Activated CD8-positive, alpha-beta memory T cell treated with anti-CD3 and anti-CD28 coated beads, Interleukin-2, amount 50 U/mL, for 1 hour (primary cell): ENCODE measurements at regions not wholly inside any gene's neighbourhood (a gene's known extent, or its start where the extent isn't known, plus 50 kb on each side); places are given as distances from the start of the nearest gene placed in this dataset.

Source experiments
- DNase-seq: peaks from one replicate; pipeline ENCODE4 v3.0.0-alpha.2; 2020; ENCODE audit errors: extremely low read depth

DNA sequence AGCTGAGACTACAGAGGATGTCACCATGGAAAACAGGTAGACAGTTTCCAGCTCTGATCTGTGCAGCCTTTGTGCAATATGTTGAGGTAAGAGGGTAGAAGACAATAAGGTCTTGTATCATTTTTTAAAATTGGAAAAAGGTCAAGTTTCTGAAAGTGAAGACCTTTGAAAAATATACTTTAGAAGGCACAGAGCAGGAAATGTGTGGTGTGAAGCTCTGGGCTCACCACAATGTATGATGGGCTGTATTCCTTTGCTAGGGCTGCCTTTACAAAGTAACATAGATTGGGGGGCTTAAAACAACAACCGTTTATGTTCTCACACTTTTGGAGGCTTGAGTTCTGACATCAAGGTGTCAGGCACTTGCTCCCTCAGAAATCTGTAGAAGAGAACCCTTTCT lies 514.3 kb upstream of the JARID2 start:
- no peak for DNase-seq

- no peak for DNase-seq
Observed at GRCh38 chr6:14732226-14732843, 513.5 kb upstream of the JARID2 start.

DNA sequence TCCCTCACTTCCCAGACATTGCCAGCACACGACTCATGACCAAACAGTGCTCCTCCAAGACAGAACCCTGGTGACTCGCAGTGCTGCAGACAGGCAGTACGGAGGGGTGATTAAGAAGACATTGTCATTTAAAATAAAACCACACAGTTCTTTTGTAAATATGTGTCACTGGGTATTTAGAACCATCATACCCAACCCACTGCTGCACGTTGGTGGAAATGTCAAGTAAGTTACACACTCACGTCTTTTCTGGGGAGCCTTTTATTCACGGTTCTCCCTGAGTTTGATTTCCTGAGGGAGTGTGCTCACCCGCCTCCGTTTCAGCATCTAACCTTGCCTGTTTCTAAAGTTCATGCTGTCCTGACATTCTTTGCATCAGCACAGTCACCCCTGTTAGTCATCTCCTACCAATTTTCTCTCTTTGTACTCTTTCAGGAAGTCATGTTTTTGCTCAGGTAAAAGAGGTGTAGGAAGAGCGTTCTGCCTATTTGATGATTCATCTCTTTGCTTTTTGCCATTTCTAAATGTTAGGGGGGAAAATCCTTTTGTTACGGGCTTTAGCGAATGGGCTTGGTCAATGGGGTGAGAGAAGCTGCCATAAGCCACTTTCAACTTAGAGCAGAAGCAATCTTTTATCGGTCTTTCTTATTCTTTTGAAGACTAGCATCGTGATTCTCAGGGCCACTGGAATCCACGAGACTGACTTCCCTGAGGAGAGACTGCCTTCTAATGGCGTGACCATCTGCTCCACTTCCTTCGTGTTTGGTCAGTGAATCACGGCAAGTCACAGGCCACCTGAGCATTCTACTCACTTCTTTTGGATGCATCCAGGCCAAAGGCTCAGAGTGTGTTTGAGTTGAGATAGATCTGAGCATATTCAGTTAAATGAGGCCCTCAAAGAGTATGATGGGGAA lies 512.8 kb upstream of the JARID2 start:
- no peak for DNase-seq

DNA sequence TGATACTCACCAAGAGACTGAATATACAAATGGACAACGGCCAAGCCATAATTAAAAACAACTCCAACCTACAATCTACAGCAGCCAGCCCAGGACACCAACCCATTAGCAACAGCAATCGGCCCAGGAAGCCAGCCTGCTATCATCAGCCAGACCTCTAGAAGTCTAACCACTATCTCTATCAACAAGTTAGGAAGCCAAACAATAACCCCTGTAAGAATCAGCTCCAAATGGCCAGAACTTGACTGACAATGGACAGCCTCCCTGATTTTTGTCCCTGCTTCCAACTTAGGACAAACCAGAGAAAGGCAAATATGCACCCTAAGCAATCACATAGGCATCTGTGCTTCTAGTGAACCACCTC lies 511.8 kb upstream of the JARID2 start:
- no peak for DNase-seq

GRCh38 chr6:14734416-14735340 lies 511.2 kb upstream of the JARID2 start:
- no peak for DNase-seq

- no peak for DNase-seq
Observed at GRCh38 chr6:14735956-14736486, 509.8 kb upstream of the JARID2 start.

GRCh38 chr6:14736554-14736953 lies 509.3 kb upstream of the JARID2 start:
- no peak for DNase-seq

- DNase-seq: no peak
Observed at GRCh38 chr6:14738497-14738896, 507.4 kb upstream of the JARID2 start.

DNA sequence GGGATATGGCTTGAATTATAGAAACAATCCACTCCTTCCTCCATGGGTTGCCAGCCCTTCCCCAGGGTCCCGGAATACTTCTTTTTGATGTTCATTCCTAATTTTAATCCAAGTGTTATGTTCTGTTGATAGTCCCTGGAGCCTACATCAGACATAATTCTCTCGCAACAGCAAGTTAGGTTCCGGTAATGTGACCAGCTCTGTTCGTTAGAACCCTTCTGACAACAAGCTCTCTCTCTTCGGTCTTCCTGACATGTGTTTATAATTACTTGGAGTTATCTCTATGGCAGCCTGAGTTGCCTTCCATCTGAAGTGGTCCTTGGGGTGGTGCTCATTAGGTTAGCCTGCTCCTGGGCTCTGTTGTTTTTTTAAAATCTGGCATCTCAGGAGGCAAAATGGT lies 506.9 kb upstream of the JARID2 start:
- no peak for DNase-seq

DNA sequence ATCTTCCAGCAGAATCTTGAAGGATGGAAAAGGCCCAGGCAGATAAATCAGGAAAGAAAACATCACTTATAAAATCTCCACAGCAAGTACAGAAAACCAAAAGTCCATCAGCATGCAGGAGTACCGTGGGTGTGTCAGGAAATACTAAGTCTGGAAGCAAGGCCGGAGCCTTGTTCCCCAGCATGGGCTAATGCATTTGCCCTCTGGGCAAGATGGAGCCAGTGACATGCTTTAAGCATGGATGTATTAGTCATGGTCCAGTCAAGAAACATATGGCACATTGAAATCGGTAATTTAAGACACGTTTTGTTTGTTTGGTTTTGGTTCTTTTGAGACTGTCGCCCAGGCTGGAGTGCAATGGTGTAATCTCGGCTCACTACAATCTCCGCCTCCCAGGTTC lies 506.0 kb upstream of the JARID2 start:
- DNase-seq: no peak

DNA sequence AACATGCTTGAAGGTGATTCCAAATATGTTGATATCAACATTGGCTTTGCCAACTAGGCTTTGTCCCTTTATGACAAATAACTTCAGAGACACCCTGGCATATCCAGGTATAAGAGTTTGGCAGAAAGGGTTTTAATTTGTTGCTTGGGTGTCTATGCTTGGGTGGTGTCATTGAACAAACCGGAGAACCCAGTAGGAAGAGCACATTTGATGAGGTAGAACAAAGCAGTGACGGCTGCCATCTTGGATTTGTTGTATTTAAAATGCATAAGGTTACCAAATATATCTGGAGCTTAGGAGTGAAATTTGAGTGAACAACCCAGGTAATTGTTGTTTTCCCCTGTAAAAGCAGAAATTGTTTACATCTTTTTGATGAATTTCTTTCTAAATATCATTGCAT lies 503.7 kb upstream of the JARID2 start:
- DNase-seq: no peak

DNA sequence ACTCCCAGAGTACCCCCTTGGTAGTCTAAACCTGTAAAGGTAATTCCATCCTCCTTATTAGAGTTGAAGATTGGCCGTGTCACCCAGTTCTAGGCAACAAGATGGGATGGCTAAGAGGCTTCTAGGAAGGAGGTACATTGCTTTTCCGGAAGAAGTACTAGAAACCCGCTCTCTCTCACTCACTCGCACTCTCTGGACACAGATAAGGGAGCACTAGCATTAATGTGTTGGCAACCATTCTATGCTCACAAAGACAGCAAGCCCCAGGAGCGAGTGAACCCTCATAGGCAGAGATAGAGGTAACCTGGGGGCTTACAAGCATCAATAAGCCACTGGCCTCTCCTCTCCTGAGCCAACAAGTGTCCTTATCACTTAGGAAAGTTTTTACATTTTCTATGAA lies 503.2 kb upstream of the JARID2 start:
- DNase-seq: no peak

DNA sequence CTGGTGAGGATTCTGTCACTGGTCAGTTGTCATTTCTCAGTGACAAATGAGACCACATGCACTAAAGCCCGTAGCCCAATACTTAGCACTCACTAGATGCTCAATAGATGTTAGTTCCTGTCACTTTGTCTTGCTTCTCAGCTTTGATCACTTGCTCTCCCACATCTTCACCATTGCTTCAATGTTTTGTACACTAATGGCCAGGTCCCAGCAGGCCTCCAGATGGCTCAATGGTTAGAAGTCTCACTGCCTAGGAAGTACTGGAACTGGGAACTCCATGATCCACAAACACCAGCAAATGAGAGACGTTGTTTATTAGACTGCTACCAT lies 502.8 kb upstream of the JARID2 start:
- no peak for DNase-seq

DNA sequence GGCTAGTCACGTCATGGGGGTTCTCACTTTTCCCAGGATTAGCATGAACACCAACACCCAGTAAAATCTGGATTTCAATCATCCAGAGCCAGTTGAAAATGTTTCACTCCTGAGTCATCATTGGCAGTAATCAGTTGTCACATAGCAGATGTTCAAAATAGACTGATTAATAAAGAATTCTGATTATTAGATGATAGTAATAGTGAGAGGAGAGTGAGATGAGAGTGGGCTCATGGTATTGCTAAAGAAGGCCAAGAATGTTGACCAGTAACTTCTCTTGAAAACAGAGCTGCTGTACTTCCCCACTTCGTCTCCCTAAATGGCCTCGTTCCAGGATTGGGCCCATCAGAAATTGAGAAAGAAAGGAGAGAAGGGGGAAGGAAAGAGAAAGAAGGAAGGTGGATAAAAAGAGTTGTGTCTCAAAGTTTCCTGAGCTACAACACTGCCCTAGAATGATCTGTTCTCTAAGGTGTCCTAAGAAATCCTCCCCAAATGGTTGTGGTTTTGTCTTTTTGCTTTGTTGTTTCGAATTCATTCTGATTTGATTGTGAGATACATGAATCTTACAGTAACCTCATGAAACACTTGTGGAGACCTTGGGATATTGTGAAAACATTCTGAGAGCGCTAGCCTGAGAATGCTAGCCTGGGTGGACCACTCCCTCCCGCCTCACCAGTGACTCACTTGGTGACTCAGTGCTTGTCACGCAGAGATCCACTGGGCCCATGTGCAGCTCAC lies 502.2 kb upstream of the JARID2 start:
- no peak for DNase-seq

DNA sequence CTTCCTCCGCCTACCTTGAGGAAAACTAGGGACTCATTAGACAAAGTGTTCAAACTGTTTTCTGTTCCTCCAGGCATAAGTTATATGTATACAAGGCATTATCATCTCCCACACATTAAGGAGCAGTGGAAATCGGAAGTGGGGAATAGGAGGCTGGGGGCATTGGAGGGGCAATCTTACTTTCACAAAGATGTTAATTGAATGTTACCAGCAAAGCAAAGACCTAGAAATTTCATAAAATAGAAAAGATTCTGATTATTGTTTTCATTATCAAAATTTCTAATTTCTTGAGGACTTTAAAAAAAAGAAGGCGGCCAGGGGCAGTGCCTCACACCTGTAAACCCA lies 501.7 kb upstream of the JARID2 start:
- DNase-seq: no peak

GRCh38 chr6:14746139-14746837 lies 499.6 kb upstream of the JARID2 start:
- DNase-seq: no peak

DNA sequence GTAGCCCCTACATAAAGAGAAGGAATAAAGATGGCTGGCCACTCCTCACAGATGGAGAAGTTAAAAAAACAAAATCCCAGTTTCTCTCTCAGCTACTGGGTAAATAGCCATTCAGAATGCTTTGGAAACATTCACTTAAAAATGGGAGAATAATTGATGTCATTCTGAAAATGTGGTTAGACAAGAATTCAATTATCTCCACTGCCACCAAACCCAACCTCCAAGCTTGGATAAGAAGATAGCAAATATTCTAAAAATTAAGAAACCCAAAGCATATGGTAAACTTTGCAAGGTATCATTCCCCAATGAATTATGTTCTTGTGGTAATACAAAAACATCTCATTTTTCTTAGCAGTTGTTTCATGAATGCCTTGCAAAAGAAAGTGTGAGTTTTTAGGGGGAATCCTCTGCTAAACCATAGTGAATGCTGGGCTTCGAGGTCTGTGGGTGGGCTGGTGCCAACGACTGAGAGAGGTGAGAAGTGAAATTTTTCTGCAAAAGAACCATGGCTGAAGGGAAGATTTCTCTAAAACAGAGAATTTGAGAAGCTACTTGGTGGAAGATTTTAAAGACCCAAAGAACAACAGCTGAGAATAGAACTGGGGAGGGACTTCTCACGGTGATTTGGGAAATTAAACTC lies 497.9 kb upstream of the JARID2 start:
- no peak for DNase-seq

DNA sequence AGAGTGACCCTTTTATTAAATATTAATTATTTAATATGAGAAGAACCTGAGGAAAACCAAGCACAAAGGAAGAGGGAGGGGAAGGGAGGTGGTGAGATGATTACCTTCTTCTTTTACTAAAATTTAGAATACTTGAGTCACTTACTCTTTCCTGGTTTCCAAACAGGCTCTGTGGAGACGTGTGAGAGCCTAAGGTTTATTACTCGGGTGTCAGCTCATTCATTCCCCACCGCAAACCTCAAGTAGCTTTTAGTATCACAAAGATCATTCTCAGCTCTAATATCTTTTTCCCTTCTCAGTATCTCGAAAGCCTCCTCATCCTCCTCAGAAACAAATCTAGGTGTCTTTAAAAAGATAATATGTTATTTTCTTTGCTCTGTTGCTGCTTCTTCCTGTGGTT lies 497.2 kb upstream of the JARID2 start:
- DNase-seq: no peak

DNA sequence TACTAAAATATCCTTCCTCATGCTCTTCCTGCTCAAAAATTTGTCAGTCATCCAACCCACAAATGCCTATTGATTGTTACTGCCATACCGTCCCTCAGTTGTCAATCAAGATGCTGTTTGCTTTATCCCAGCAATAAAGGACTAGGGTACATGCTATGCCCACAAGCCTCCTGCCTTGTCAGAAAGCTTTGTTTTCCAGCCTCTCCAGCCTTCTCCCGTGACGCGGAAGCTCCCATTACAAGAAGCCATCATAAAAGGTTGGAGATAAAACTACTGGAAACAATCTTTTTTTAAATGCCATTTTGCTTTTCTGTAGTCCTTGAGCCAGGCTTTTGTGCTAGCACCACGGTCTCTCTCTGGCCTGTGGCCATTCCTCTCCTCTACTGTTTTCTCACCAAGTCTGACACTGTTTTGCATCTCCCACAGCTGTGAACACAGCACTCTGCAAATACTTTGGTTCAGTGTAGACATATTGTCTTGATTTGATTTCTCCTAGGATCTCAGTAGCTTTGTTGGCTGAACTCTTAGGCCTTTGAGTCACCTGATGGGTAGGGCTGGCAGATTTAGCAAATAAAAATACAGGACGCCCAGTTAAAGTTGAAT lies 495.7 kb upstream of the JARID2 start:
- no peak for DNase-seq

DNA sequence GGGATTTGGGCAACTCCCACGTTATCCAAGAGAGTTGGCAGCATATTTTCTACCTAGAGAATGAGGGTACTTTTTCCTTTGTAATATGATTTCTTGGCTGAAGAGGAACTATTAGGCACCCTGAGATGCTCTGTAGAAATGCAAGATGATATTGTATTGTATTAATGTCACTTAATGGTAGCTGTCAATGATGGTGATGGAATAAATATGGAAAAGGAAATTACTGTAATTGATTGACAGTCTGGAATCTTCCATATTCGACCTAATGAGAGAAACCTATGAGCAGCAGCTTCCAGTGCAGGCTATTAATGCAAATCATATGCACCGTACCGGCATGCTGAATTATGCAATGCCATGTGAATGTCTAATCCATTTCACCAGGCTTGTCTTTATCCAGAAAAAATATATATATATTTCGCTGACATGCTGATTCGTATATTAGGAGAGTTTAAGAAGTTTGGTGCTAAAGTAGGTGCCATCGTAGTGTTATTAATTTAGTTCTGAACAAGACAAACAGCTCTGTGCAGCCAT lies 494.2 kb upstream of the JARID2 start:
- DNase-seq: no peak
